ENCODE measurements at regions not wholly inside any gene's neighbourhood (a gene's known extent, or its start where the extent isn't known, plus 50 kb on each side); places are given as distances from the start of the nearest gene placed in this dataset.

DNA sequence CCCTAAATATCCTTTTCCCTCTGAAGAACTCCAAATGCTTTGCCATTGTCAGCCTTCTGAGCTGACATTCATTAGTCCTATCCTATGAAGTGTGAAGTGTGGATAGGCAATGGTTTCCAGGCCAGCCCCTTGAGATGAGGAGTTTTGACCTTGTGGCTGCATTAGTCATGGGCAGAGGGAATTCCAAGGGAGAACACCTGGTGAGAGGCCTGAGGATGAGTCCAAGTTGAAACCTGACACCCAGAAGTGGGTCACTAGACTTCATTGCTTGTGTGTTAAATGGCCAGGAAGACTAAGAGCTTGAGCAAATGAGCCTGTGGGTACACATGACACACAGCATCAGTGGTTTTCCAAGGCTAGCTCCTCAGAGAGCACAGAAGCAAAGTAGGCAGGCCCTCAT lies 260.8 kb downstream of the SKAP2 start:
- TF ChIP-seq, protein P1, sequence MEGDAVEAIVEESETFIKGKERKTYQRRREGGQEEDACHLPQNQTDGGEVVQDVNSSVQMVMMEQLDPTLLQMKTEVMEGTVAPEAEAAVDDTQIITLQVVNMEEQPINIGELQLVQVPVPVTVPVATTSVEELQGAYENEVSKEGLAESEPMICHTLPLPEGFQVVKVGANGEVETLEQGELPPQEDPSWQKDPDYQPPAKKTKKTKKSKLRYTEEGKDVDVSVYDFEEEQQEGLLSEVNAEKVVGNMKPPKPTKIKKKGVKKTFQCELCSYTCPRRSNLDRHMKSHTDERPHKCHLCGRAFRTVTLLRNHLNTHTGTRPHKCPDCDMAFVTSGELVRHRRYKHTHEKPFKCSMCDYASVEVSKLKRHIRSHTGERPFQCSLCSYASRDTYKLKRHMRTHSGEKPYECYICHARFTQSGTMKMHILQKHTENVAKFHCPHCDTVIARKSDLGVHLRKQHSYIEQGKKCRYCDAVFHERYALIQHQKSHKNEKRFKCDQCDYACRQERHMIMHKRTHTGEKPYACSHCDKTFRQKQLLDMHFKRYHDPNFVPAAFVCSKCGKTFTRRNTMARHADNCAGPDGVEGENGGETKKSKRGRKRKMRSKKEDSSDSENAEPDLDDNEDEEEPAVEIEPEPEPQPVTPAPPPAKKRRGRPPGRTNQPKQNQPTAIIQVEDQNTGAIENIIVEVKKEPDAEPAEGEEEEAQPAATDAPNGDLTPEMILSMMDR (IDR thresholded peaks at IDR 0.05), result no peak
- POLR2A ChIA-PET, result no interaction called here
- H3K9me3 Mint-ChIP-seq, result no peaks in the 10 kb centered on the region
- DNase-seq (no peak), ATAC-seq (ENCODE audit: low read depth) (no peak)
- H3K27ac Mint-ChIP-seq, result no peak overlapping the region
- H3K27me3 Mint-ChIP-seq, result no peaks in the 10 kb centered on the region
- H3K4me1 Mint-ChIP-seq, result no peaks in the 10 kb centered on the region
- no peak overlapping the region for H3K4me3 Mint-ChIP-seq
- intact Hi-C loops (cut with micrococcal nuclease), result no loop called here
- CTCF ChIA-PET, result no interaction called here
- no peaks in the 10 kb centered on the region for H3K36me3 Mint-ChIP-seq (ENCODE audit: low read depth)

DNA sequence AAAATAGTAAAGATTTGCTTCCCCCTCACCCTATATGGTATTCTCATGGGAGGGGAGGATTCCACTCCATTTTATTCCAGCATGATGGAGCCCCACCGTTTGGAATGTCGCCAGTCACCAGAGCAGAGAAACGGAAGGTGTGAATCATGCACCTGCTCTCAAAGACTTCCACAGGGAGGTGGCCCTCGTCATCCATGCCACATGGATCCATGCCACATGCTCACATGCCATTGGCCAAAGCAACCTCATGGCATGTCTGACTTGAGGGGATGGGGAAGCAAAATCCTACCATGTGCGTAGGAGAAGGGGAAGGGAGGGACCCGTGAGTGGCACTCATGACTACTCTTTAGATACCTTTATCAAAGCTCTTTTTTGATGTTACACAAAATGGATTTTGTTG lies 256.0 kb downstream of the SKAP2 start:
- POLR2A ChIA-PET, result no interaction called here
- DNase-seq, result no peak

DNA sequence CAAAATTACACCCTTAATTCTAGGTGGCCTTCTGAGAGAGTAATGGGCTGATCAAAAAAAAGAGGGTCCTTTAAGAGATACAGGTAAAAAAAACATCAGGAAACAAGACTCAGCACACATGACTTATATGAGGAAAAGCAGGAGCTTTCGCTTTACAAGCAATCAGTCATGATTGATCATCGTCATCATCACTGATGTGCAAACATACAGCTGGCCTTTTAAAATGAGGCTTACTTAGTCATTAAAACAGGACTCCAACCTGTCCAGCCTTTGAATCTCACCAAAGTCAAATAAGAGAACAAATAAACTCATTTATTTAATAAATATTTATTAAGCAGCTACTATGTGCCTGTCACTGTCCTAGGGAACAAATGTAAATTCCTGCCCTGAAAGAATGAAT lies 255.3 kb downstream of the SKAP2 start:
- DNase-seq (no peak), ATAC-seq (ENCODE audit: low read depth) (no peak)
- Mint-ChIP-seq H3K27me3 (no peaks in the 10 kb centered on the region), H3K4me3 (no peak overlapping the region), H3K27ac (no peak overlapping the region), H3K36me3 (ENCODE audit: low read depth) (peaks cover 6% of the 10 kb centered on the region), H3K9me3 (no peaks in the 10 kb centered on the region), H3K4me1 (no peaks in the 10 kb centered on the region)
- ChIA-PET POLR2A (no interaction called here), CTCF (no interaction called here)
- intact Hi-C loops (cut with micrococcal nuclease), result no loop called here
- TF ChIP-seq, protein P1 (IDR thresholded peaks at IDR 0.05), result no peak

More for the DNA sequence above, 256.0 kb downstream of the SKAP2 start:
- intact Hi-C loops (cut with micrococcal nuclease), result no loop called here
- TF ChIP-seq, protein P1 (IDR thresholded peaks at IDR 0.05), result no peak
- ATAC-seq (ENCODE audit: low read depth), result no peak
- CTCF ChIA-PET, result no interaction called here
- H3K36me3 Mint-ChIP-seq (ENCODE audit: low read depth), result peaks cover 6% of the 10 kb centered on the region
- no peak overlapping the region for H3K27ac Mint-ChIP-seq
- no peaks in the 10 kb centered on the region for H3K9me3 Mint-ChIP-seq
- no peaks in the 10 kb centered on the region for H3K27me3 Mint-ChIP-seq
- no peaks in the 10 kb centered on the region for H3K4me1 Mint-ChIP-seq
- no peak overlapping the region for H3K4me3 Mint-ChIP-seq

DNA sequence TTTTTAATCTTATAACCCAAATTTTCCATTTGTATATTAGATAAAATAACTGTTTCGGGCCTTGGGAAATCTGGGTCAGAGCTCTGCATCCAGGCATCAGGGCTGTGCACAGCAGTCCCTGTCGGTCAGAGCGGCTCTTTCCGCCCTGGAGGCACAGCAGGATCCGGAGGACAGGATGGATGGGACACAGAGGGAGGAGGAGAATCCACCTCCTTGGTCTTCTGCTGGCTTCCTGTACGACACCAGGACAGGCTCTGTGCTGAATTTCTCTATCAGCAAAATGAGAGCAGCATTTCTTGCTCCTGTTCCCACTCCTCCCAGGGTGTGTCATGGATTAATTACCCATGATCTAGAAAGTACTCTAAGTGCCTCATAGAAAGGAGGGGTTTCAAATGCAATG lies 254.9 kb downstream of the SKAP2 start:
- ATAC-seq (ENCODE audit: low read depth) (no peak), DNase-seq (no peak)
- TF ChIP-seq, protein P1 (IDR thresholded peaks at IDR 0.05), result no peak
- peaks cover 6% of the 10 kb centered on the region for H3K36me3 Mint-ChIP-seq (ENCODE audit: low read depth)
- ChIA-PET POLR2A (no interaction called here), CTCF (no interaction called here)
- no peak overlapping the region for H3K27ac Mint-ChIP-seq
- intact Hi-C loops (cut with micrococcal nuclease), result no loop called here
- no peaks in the 10 kb centered on the region for H3K4me1 Mint-ChIP-seq
- H3K27me3 Mint-ChIP-seq, result no peaks in the 10 kb centered on the region
- no peak overlapping the region for H3K4me3 Mint-ChIP-seq
- no peaks in the 10 kb centered on the region for H3K9me3 Mint-ChIP-seq

DNA sequence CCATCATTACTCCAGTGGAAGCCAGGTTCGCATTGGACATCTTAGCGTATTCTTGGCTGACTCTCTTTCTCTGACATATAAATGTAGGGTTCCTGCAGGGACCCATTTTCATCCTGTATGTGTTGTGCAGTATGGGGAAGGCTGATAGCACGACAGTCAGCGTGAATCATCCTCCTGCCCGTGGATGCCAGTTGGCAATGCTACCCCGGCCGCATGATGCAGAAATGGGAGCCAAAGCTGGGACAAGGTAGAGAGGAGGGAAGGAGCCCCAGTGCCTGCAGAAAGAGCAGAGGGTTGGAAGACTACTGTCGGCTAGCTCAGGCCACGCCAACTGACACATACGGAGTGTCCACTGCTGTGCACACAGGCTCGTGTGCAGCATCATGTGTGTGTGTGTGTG lies 251.6 kb downstream of the SKAP2 start:
- intact Hi-C loops (cut with micrococcal nuclease), result no loop called here
- no peak overlapping the region for H3K27ac Mint-ChIP-seq
- H3K36me3 Mint-ChIP-seq (ENCODE audit: low read depth), result peaks cover 9% of the 10 kb centered on the region
- DNase-seq, result no peak
- no peak for ATAC-seq (ENCODE audit: low read depth)
- ChIA-PET CTCF (interaction anchor here (0.7 kb wide), 1 partner anchor 36 kb away, joined by 3 read pairs; no protein-coding TSS in a partner anchor), POLR2A (no interaction called here)
- no peak overlapping the region for H3K4me3 Mint-ChIP-seq
- no peaks in the 10 kb centered on the region for H3K9me3 Mint-ChIP-seq
- no peaks in the 10 kb centered on the region for H3K4me1 Mint-ChIP-seq
- H3K27me3 Mint-ChIP-seq, result no peaks in the 10 kb centered on the region
- TF ChIP-seq, protein P1 (IDR thresholded peaks at IDR 0.05), result no peak

Measured in activated B cell treated with CpG ODN at 0.5 μM for 24 hours (primary cell).